ENCODE measurements at regions not wholly inside any gene's neighbourhood (a gene's known extent, or its start where the extent isn't known, plus 50 kb on each side); places are given as distances from the start of the nearest gene placed in this dataset.

DNA sequence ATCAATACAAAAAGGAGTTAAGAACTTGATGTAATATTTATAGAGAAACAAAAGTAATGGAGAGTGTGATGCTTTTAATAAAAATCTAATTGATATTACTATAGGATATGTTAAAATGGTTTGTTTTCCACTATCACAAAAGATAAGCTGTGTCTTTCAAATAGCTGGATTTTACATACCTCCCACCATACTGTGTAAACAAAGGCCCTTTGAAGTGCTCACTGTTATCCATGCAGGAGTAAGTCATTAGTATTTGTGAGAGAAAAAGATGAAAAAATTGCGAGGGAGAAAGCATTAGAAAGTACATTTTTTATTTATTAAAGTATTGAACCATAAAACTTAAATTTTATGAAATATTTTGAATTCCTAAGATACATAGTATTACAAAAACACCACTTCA, 733.0 kb downstream of the GRIK2 start:
- no peak for FAIRE-seq
- WGBS (ENCODE audit: insufficient coverage, insufficient replicate concordance, low lambda C conversion rate, missing lambda C conversion rate): 0% methylated on average over 1 of the region's 1 CpG
- in situ Hi-C loops (cut with MboI): no loop called here

More for the DNA sequence above, 733.0 kb downstream of the GRIK2 start:
- no peak overlapping the region for H2AFZ ChIP-seq (ENCODE audit: control insufficient read depth, low read depth, low read length)
- no peak overlapping the region for H3K9ac ChIP-seq (ENCODE audit: control insufficient read depth, insufficient read depth, low read length)
- DNase-seq (ENCODE audit: low read depth, low spot score) (no peak), ATAC-seq (no peak)
- H3K9me3 ChIP-seq (replicated peaks; ENCODE audit: control insufficient read depth, insufficient read depth, low read length): no peaks in the 10 kb centered on the region
- ChIA-PET RAD21 (ENCODE audit: unreplicated experiment) (no interaction called here), SMC1A (ENCODE audit: uncharacterized antibody, unreplicated experiment) (interaction anchor here (0.8 kb wide), 1 partner anchor 10 kb away, joined by 3 read pairs; no protein-coding TSS in a partner anchor), POLR2A (no interaction called here), CTCF (no interaction called here)
- no peaks in the 10 kb centered on the region for H3K4me1 ChIP-seq (ENCODE audit: control insufficient read depth, insufficient read depth, low read length)
- no peaks in the 10 kb centered on the region for H3K27me3 ChIP-seq (replicated peaks in 1 of 2; ENCODE audit: control insufficient read depth in 2 of 2, insufficient read depth in 2 of 2, low read length in 1 of 2)
- H4K20me1 ChIP-seq (ENCODE audit: control insufficient read depth, insufficient read depth): no peaks in the 10 kb centered on the region
- no peaks in the 10 kb centered on the region for H3K79me2 ChIP-seq (ENCODE audit: control insufficient read depth, insufficient read depth, low read length)
- no peaks in the 10 kb centered on the region for H3K36me3 ChIP-seq (ENCODE audit: control insufficient read depth in 2 of 2, insufficient read depth in 2 of 2, low read length in 1 of 2)
- no peak overlapping the region for H3K27ac ChIP-seq (ENCODE audit: control insufficient read depth, insufficient read depth)
- TF ChIP-seq BACH1 (IDR thresholded peaks at IDR 0.05; ENCODE audit: borderline replicate concordance) (no peak), DPF2 (IDR thresholded peaks at IDR 0.05) (no peak), ZNF217 (IDR thresholded peaks at IDR 0.05) (no peak), JUND (IDR thresholded peaks at IDR 0.05; ENCODE audit: low read depth, low read length) (no peak), CREB1 (IDR thresholded peaks at IDR 0.05; ENCODE audit: low read depth) (no peak), ETV6 (conservative IDR thresholded peaks at IDR 0.05 in 1 of 2, IDR thresholded peaks at IDR 0.05 in 1 of 2; ENCODE audit: borderline replicate concordance in 1 of 2, low read depth in 1 of 2) (no peak), RCOR1 (conservative IDR thresholded peaks at IDR 0.05; ENCODE audit: low read depth, low read length) (no peak), ZBED1 (IDR thresholded peaks at IDR 0.05; ENCODE audit: borderline replicate concordance) (no peak), CBFB (IDR thresholded peaks at IDR 0.05; ENCODE audit: low read depth) (no peak), SMARCA5 (IDR thresholded peaks at IDR 0.05) (no peak), FOXK2 (IDR thresholded peaks at IDR 0.05) (no peak), POLR2AphosphoS5 (IDR thresholded peaks at IDR 0.05; ENCODE audit: low read length) (no peak), TCF12 (IDR thresholded peaks at IDR 0.05; ENCODE audit: low read depth, low read length) (no peak)
- TF ChIP-seq, protein P1, sequence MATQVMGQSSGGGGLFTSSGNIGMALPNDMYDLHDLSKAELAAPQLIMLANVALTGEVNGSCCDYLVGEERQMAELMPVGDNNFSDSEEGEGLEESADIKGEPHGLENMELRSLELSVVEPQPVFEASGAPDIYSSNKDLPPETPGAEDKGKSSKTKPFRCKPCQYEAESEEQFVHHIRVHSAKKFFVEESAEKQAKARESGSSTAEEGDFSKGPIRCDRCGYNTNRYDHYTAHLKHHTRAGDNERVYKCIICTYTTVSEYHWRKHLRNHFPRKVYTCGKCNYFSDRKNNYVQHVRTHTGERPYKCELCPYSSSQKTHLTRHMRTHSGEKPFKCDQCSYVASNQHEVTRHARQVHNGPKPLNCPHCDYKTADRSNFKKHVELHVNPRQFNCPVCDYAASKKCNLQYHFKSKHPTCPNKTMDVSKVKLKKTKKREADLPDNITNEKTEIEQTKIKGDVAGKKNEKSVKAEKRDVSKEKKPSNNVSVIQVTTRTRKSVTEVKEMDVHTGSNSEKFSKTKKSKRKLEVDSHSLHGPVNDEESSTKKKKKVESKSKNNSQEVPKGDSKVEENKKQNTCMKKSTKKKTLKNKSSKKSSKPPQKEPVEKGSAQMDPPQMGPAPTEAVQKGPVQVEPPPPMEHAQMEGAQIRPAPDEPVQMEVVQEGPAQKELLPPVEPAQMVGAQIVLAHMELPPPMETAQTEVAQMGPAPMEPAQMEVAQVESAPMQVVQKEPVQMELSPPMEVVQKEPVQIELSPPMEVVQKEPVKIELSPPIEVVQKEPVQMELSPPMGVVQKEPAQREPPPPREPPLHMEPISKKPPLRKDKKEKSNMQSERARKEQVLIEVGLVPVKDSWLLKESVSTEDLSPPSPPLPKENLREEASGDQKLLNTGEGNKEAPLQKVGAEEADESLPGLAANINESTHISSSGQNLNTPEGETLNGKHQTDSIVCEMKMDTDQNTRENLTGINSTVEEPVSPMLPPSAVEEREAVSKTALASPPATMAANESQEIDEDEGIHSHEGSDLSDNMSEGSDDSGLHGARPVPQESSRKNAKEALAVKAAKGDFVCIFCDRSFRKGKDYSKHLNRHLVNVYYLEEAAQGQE (IDR thresholded peaks at IDR 0.05; ENCODE audit: low read depth, low read length): no peak
- TF ChIP-seq, protein P2, sequence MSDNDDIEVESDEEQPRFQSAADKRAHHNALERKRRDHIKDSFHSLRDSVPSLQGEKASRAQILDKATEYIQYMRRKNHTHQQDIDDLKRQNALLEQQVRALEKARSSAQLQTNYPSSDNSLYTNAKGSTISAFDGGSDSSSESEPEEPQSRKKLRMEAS (IDR thresholded peaks at IDR 0.05; ENCODE audit: low read depth, low read length): no peak
- TF ChIP-seq, protein P3, sequence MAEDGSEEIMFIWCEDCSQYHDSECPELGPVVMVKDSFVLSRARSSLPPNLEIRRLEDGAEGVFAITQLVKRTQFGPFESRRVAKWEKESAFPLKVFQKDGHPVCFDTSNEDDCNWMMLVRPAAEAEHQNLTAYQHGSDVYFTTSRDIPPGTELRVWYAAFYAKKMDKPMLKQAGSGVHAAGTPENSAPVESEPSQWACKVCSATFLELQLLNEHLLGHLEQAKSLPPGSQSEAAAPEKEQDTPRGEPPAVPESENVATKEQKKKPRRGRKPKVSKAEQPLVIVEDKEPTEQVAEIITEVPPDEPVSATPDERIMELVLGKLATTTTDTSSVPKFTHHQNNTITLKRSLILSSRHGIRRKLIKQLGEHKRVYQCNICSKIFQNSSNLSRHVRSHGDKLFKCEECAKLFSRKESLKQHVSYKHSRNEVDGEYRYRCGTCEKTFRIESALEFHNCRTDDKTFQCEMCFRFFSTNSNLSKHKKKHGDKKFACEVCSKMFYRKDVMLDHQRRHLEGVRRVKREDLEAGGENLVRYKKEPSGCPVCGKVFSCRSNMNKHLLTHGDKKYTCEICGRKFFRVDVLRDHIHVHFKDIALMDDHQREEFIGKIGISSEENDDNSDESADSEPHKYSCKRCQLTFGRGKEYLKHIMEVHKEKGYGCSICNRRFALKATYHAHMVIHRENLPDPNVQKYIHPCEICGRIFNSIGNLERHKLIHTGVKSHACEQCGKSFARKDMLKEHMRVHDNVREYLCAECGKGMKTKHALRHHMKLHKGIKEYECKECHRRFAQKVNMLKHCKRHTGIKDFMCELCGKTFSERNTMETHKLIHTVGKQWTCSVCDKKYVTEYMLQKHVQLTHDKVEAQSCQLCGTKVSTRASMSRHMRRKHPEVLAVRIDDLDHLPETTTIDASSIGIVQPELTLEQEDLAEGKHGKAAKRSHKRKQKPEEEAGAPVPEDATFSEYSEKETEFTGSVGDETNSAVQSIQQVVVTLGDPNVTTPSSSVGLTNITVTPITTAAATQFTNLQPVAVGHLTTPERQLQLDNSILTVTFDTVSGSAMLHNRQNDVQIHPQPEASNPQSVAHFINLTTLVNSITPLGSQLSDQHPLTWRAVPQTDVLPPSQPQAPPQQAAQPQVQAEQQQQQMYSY (CRISPR knock-in tag; IDR thresholded peaks at IDR 0.05): no peak
- TF ChIP-seq, protein P4, sequence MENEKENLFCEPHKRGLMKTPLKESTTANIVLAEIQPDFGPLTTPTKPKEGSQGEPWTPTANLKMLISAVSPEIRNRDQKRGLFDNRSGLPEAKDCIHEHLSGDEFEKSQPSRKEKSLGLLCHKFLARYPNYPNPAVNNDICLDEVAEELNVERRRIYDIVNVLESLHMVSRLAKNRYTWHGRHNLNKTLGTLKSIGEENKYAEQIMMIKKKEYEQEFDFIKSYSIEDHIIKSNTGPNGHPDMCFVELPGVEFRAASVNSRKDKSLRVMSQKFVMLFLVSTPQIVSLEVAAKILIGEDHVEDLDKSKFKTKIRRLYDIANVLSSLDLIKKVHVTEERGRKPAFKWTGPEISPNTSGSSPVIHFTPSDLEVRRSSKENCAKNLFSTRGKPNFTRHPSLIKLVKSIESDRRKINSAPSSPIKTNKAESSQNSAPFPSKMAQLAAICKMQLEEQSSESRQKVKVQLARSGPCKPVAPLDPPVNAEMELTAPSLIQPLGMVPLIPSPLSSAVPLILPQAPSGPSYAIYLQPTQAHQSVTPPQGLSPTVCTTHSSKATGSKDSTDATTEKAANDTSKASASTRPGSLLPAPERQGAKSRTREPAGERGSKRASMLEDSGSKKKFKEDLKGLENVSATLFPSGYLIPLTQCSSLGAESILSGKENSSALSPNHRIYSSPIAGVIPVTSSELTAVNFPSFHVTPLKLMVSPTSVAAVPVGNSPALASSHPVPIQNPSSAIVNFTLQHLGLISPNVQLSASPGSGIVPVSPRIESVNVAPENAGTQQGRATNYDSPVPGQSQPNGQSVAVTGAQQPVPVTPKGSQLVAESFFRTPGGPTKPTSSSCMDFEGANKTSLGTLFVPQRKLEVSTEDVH (IDR thresholded peaks at IDR 0.05; ENCODE audit: low read depth, partially characterized antibody): no peak
- intact Hi-C loops (cut with micrococcal nuclease; ENCODE audit: unreplicated experiment): no loop called here
- no peak overlapping the region for H3K4me2 ChIP-seq (ENCODE audit: control insufficient read depth, insufficient read depth)
- no peak overlapping the region for H3K4me3 ChIP-seq
- BruUV-seq (replicated peaks): no TSS peak
